ENCODE measurements at regions not wholly inside any gene's neighbourhood (a gene's known extent, or its start where the extent isn't known, plus 50 kb on each side); places are given as distances from the start of the nearest gene placed in this dataset.

GRCh38 chr5:124036786-124037185 lies 524.8 kb downstream of the CSNK1G3 start:
- H3K27me3 ChIP-seq (replicated peaks in 1 of 4; ENCODE audit: control insufficient read depth in 3 of 4, extremely low read depth in 1 of 4, insufficient read depth in 3 of 4, low read length in 3 of 4): no peaks in the 10 kb centered on the region
- no peak overlapping the region for H3K23ac ChIP-seq (ENCODE audit: insufficient read length)
- FAIRE-seq (no peak), DNase-seq (ENCODE audit: low read depth in 1 of 2, low spot score in 2 of 2) (no peak)
- no peak overlapping the region for H3K14ac ChIP-seq (ENCODE audit: insufficient read length)
- POLR2A ChIA-PET (ENCODE audit: partially characterized antibody): no interaction called here
- no peak overlapping the region for H3K56ac ChIP-seq (replicated peaks; ENCODE audit: insufficient read length, low read depth, low read length)
- no peak overlapping the region for H2BK5ac ChIP-seq (ENCODE audit: low read depth, low read length)
- no peak overlapping the region for H3K18ac ChIP-seq (ENCODE audit: extremely low read depth, low read length)
- H3K4me2 ChIP-seq (ENCODE audit: insufficient read depth in 1 of 2, low read depth in 2 of 2, low read length in 2 of 2): no peak overlapping the region
- TF ChIP-seq TCF12 (IDR thresholded peaks at IDR 0.05; ENCODE audit: low read depth, low read length): no peak
- TF ChIP-seq E2F6 (IDR thresholded peaks at IDR 0.05): no peak
- TF ChIP-seq CBX8 (IDR thresholded peaks at IDR 0.05; ENCODE audit: borderline replicate concordance, low read depth, low read length): no peak
- no peak overlapping the region for H2AFZ ChIP-seq (ENCODE audit: low read length)
- no peak overlapping the region for H2BK12ac ChIP-seq (ENCODE audit: low read depth, low read length)
- CTCF ChIA-PET (ENCODE audit: partially characterized antibody): interaction anchor here (0.7 to 1.5 kb wide), 2 partner anchors 15 to 628 kb away, joined by 3 to 4 read pairs; no protein-coding TSS in a partner anchor
- H2BK20ac ChIP-seq (ENCODE audit: low read length): no peak overlapping the region
- H4K20me1 ChIP-seq (replicated peaks in 1 of 2; ENCODE audit: control insufficient read depth in 1 of 2, insufficient read depth in 2 of 2, low read length in 2 of 2): no peaks in the 10 kb centered on the region
- H4K91ac ChIP-seq (replicated peaks; ENCODE audit: insufficient read length, low read length): no peak overlapping the region
- H3K27ac ChIP-seq (ENCODE audit: low read depth, low read length): no peak overlapping the region
- no peaks in the 10 kb centered on the region for H3K9me3 ChIP-seq (ENCODE audit: insufficient read depth in 2 of 2, low read depth in 1 of 2, low read length in 1 of 2)
- H2BK120ac ChIP-seq (replicated peaks; ENCODE audit: low read depth, low read length): no peak overlapping the region
- H3K36me3 ChIP-seq (ENCODE audit: control insufficient read depth in 2 of 4, insufficient read depth in 4 of 4, low read length in 3 of 4): no peaks in the 10 kb centered on the region
- H2BK15ac ChIP-seq (ENCODE audit: low read length): no peak overlapping the region
- H4K8ac ChIP-seq (ENCODE audit: extremely low read depth, insufficient read depth, low read length): no peak overlapping the region
- H3K79me1 ChIP-seq (ENCODE audit: low read depth, low read length): no peaks in the 10 kb centered on the region
- no peak overlapping the region for H3K4me3 ChIP-seq (ENCODE audit: extremely low read depth in 1 of 4, insufficient read depth in 2 of 4, low read depth in 3 of 4, low read length in 4 of 4)
- H3K79me2 ChIP-seq (ENCODE audit: control insufficient read depth in 1 of 2, insufficient read depth in 2 of 2, low read length in 2 of 2): no peaks in the 10 kb centered on the region
- H3K9ac ChIP-seq (replicated peaks in 1 of 4; ENCODE audit: extremely low read depth in 1 of 4, low read depth in 3 of 4, low read length in 3 of 4): no peak overlapping the region
- H3K23me2 ChIP-seq (ENCODE audit: low read depth, low read length): no peaks in the 10 kb centered on the region
- no peaks in the 10 kb centered on the region for H3K4me1 ChIP-seq (replicated peaks in 1 of 4; ENCODE audit: control insufficient read depth in 3 of 4, insufficient read depth in 4 of 4, low read length in 3 of 4)
- H4K5ac ChIP-seq (ENCODE audit: insufficient read length, low read depth, low read length): no peak overlapping the region
- H2AK5ac ChIP-seq (ENCODE audit: low read depth, low read length): no peak overlapping the region
- H3K4ac ChIP-seq (replicated peaks; ENCODE audit: insufficient read length, low read depth, low read length): no peak overlapping the region

Measured in H1 (cell line).